GM21786 (cell line): ENCODE measurements at regions not wholly inside any gene's neighbourhood (a gene's known extent, or its start where the extent isn't known, plus 50 kb on each side); places are given as distances from the start of the nearest gene placed in this dataset.
"Not testable (repeated sequence)": the region's sequence is repeated elsewhere in the genome, so short reads cannot be mapped to it uniquely, and the experiment has no call there.

Experiments
- ATAC-seq: cut with Tn5 transposase; IDR thresholded peaks from one replicate; pipeline ENCODE4 v1.9.1; 2021; ENCODE audit not compliant: unreplicated experiment

- no peak for ATAC-seq
Measured at GRCh38 chr4:77220828-77221613, 64.0 kb downstream of the CCNG2 start.

- no peak for ATAC-seq
Measured at GRCh38 chr4:77225022-77225421, 68.0 kb downstream of the CCNG2 start.

GRCh38 chr4:77226939-77227705, 70.1 kb downstream of the CCNG2 start:
- ATAC-seq: no peak

GRCh38 chr4:77229433-77229832, 72.4 kb downstream of the CCNG2 start:
- no peak for ATAC-seq

GRCh38 chr4:77232653-77233052, 75.6 kb downstream of the CCNG2 start:
- ATAC-seq: no peak

- ATAC-seq: no peak
Measured at GRCh38 chr4:77235289-77235854, 78.4 kb downstream of the CCNG2 start.

- ATAC-seq: no peak
Measured at GRCh38 chr4:77236806-77237205, 79.8 kb downstream of the CCNG2 start.

GRCh38 chr4:77240469-77241066, 83.6 kb downstream of the CCNG2 start:
- peak; percentile 74 for ATAC-seq

GRCh38 chr4:77248805-77249204, 91.8 kb downstream of the CCNG2 start:
- ATAC-seq: no peak

GRCh38 chr4:77251751-77252150, 94.7 kb downstream of the CCNG2 start:
- ATAC-seq: no peak

- no peak for ATAC-seq
Measured at GRCh38 chr4:77263247-77263646, 106.2 kb downstream of the CCNG2 start.

GRCh38 chr4:77263976-77264375, 107.0 kb downstream of the CCNG2 start:
- ATAC-seq: not testable (repeated sequence)

- no peak for ATAC-seq
Measured at GRCh38 chr4:77264826-77265225, 107.8 kb downstream of the CCNG2 start.

GRCh38 chr4:77268108-77268507, 111.1 kb downstream of the CCNG2 start:
- ATAC-seq: no peak

GRCh38 chr4:77269505-77269904, 112.5 kb downstream of the CCNG2 start:
- ATAC-seq: no peak

- no peak for ATAC-seq
Measured at GRCh38 chr4:77273412-77273811, 116.4 kb downstream of the CCNG2 start.

- ATAC-seq: not testable (repeated sequence)
Measured at GRCh38 chr4:77279114-77279513, 122.1 kb downstream of the CCNG2 start.

GRCh38 chr4:77282305-77282704, 125.3 kb downstream of the CCNG2 start:
- ATAC-seq: no peak

- ATAC-seq: no peak
Measured at GRCh38 chr4:77284036-77284435, 127.0 kb downstream of the CCNG2 start.

- ATAC-seq: no peak
Measured at GRCh38 chr4:77286906-77287305, 129.9 kb downstream of the CCNG2 start.

- ATAC-seq: no peak
Measured at GRCh38 chr4:77293426-77293825, 136.4 kb downstream of the CCNG2 start.

- ATAC-seq: not testable (repeated sequence)
Measured at GRCh38 chr4:77300996-77301395, 144.0 kb downstream of the CCNG2 start.
